Upper lobe of left lung (tissue), 4 donors: ENCODE measurements at regions not wholly inside any gene's neighbourhood (a gene's known extent, or its start where the extent isn't known, plus 50 kb on each side); places are given as distances from the start of the nearest gene placed in this dataset.

Experiments
- CTCF ChIP-seq, 6 experiments: fragments of 450-650 bp in 4 of 6; fragments of 200-600 bp in 2 of 6; sonication (generic) in 2 of 6; IDR thresholded peaks; one replicate each; pipeline ENCODE4 v1.5.1; 2016 to 2019; ENCODE audit warnings: antibody characterized with exemption in 6 of 6
- EP300 ChIP-seq, 4 donors: sonication (generic); formaldehyde crosslinking; IDR thresholded peaks; one replicate each; pipeline ENCODE4 v1.5.1; 2017; ENCODE audit warnings: antibody characterized with exemption in 4 of 4, control low read depth in 2 of 4
- POLR2A ChIP-seq, 4 donors: fragments of 450-650 bp; IDR thresholded peaks; one replicate each; pipeline ENCODE4 v1.5.1; 2016 to 2017; ENCODE audit warnings: antibody characterized with exemption in 4 of 4, mild to moderate bottlenecking in 2 of 4
- POLR2AphosphoS5 ChIP-seq, 2 donors: sonication (generic); formaldehyde crosslinking; IDR thresholded peaks; one replicate each; pipeline ENCODE4 v1.5.1; 2017; ENCODE audit warnings: antibody characterized with exemption in 2 of 2

GRCh38 chr7:119888251-119888650 lies 384.7 kb upstream of the KCND2 start:
- no peak for TF ChIP-seq CTCF (IDR thresholded peaks at IDR 0.05)
- TF ChIP-seq POLR2AphosphoS5 (IDR thresholded peaks at IDR 0.05) = no peak
- no peak for TF ChIP-seq POLR2A (IDR thresholded peaks at IDR 0.05)
- TF ChIP-seq EP300 (IDR thresholded peaks at IDR 0.05) = no peak
